ENCODE measurements at regions not wholly inside any gene's neighbourhood (a gene's known extent, or its start where the extent isn't known, plus 50 kb on each side); places are given as distances from the start of the nearest gene placed in this dataset.

- no peaks in the 10 kb centered on the region for H3K27me3 Mint-ChIP-seq (ENCODE audit: low read depth)
- H3K36me3 Mint-ChIP-seq (ENCODE audit: low read depth) = no peaks in the 10 kb centered on the region
- H3K4me3 Mint-ChIP-seq = no peak overlapping the region
- no peak overlapping the region for H3K27ac Mint-ChIP-seq
- H3K9me3 Mint-ChIP-seq = peaks cover 14% of the 10 kb centered on the region
- H3K4me1 Mint-ChIP-seq = peaks cover 11% of the 10 kb centered on the region
- TF ChIP-seq CTCF (IDR thresholded peaks at IDR 0.05; ENCODE audit: unreplicated experiment in 3 of 3) = no peak
These were observed 72.0 kb upstream of the MAF start for GRCh38 chr16:79672524-79672923.

- H3K9me3 Mint-ChIP-seq = peaks cover 20% of the 10 kb centered on the region
These were observed 68.0 kb upstream of the MAF start for GRCh38 chr16:79668502-79668901.

GRCh38 chr16:79665970-79666369 lies 65.4 kb upstream of the MAF start:
- Mint-ChIP-seq H3K9me3 (peaks cover 27% of the 10 kb centered on the region), H3K4me3 (no peak overlapping the region), H3K27ac (no peak overlapping the region), H3K36me3 (ENCODE audit: low read depth) (no peaks in the 10 kb centered on the region), H3K27me3 (ENCODE audit: low read depth) (no peaks in the 10 kb centered on the region), H3K4me1 (no peaks in the 10 kb centered on the region)
- TF ChIP-seq CTCF (IDR thresholded peaks at IDR 0.05; ENCODE audit: unreplicated experiment in 3 of 3) = no peak

More at GRCh38 chr16:79668502-79668901, 68.0 kb upstream of the MAF start:
- Mint-ChIP-seq H3K4me3 (no peak overlapping the region), H3K36me3 (ENCODE audit: low read depth) (no peaks in the 10 kb centered on the region), H3K27ac (no peak overlapping the region), H3K27me3 (ENCODE audit: low read depth) (no peaks in the 10 kb centered on the region), H3K4me1 (peaks cover 5% of the 10 kb centered on the region)
- no peak for TF ChIP-seq CTCF (IDR thresholded peaks at IDR 0.05; ENCODE audit: unreplicated experiment in 3 of 3)

- Mint-ChIP-seq H3K27me3 (ENCODE audit: low read depth) (no peaks in the 10 kb centered on the region), H3K4me1 (peaks cover under 1% of the 10 kb centered on the region), H3K27ac (no peak overlapping the region), H3K4me3 (no peak overlapping the region), H3K36me3 (ENCODE audit: low read depth) (no peaks in the 10 kb centered on the region), H3K9me3 (peaks cover 25% of the 10 kb centered on the region)
- TF ChIP-seq CTCF (IDR thresholded peaks at IDR 0.05; ENCODE audit: unreplicated experiment in 3 of 3) = no peak
These were observed 63.9 kb upstream of the MAF start for GRCh38 chr16:79664407-79664806.

- H3K27me3 Mint-ChIP-seq (ENCODE audit: low read depth) = no peaks in the 10 kb centered on the region
- H3K4me3 Mint-ChIP-seq = no peak overlapping the region
These were observed 62.3 kb upstream of the MAF start for GRCh38 chr16:79662669-79663313.

More at GRCh38 chr16:79662669-79663313, 62.3 kb upstream of the MAF start:
- Mint-ChIP-seq H3K9me3 (peaks cover 19% of the 10 kb centered on the region), H3K36me3 (ENCODE audit: low read depth) (no peaks in the 10 kb centered on the region), H3K27ac (no peak overlapping the region), H3K4me1 (peaks cover 6% of the 10 kb centered on the region)
- no peak for TF ChIP-seq CTCF (IDR thresholded peaks at IDR 0.05; ENCODE audit: unreplicated experiment in 3 of 3)

All from nephron (organoid).